ENCODE measurements at regions not wholly inside any gene's neighbourhood (a gene's known extent, or its start where the extent isn't known, plus 50 kb on each side); places are given as distances from the start of the nearest gene placed in this dataset.

DNA sequence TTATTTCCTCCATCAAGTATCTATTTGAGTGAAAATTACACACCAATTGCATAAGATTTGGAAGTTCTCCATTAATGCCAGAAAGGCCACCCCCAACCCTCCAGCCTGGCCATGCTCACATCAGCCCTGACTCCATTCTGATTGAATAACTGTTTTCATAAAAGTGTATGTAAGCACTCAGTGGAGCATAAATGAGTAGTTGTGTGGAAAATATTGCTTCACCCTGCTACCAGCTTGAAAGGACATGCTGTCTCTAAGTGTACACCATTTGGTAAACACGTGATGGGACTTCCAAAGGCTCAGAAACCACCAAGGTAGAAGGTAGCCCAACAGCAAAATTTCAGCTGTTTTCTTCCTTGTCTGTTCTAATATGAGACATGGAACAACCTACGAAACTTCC is 393.8 kb downstream of the ZNF385D start:
- intact Hi-C loops (cut with DNase I), result no loop called here

DNA sequence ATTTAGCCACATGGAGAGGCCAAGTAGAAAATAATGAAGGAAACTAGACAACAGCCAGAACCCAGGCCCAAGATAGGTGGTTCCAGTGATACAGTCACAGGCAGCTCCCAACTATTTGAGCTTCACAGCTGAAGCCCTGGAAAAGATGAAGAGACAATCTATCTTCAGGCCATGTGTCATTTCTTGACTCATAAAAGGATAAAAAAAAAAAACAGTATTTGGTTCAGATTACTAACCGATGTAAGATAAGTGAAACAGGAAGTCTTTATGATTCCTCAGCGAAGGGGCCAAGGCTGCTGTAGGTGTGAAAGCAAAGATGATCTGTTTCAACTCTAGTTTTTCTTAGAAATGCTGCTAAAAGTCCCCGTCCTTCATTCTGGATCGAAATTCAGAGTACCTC is 394.6 kb downstream of the ZNF385D start:
- ATAC-seq (ENCODE audit: poor library complexity) (no peak), DNase-seq (no peak)
- intact Hi-C loops (cut with DNase I), result no loop called here

More for the DNA sequence above, 393.8 kb downstream of the ZNF385D start:
- ATAC-seq (ENCODE audit: poor library complexity) (no peak), DNase-seq (no peak)

DNA sequence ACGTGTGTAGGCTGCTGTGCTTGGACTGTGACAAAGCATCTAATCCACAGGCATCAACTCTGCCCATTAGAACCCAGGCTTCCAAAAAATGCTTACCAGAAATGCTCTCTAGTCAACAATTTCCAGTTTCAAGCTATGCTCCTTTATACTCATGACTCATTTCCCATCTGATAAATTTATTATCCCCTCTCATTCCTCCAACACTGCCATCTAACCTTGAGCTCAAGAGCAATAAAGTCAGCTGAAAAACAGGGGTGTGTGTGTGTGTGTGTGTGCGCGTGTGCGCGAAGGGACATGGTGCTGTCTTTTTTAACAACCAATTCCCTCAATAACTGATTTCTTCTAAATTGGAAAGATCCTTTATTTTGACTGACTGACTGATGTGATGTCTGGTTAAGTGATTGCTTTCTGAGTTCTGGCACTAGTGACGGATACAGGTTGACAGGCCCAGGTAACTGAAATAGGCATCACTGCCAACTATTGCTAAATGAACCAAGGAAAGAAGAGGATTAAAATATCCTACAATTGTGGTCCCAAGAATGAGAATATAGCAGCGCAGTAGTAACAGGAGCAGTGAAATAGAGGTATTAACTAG is 405.5 kb downstream of the ZNF385D start:
- no peak for ATAC-seq (ENCODE audit: poor library complexity)

DNA sequence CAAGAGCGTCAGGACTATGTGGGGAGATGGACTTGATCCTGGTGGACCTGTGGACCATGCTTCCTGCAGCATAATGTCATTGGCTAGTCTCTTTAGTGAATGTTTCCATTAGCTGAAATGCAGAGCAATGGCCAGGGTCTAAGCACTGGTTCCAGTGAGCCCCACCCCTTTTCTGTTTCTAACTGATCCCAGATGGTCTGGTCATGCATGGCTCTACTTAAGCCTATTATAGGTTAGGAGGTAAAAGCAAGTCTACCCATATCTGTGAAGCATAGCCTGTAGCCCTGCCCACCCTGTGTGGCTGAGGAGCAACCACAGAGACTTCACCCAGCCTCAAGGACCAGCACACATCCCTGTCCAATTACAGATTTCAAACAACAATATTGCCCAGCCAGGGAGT is 419.2 kb downstream of the ZNF385D start:
- intact Hi-C loops (cut with DNase I), result no loop called here
- DNase-seq (no peak), ATAC-seq (ENCODE audit: poor library complexity) (no peak)

More for the DNA sequence above, 405.5 kb downstream of the ZNF385D start:
- DNase-seq, result no peak
- intact Hi-C loops (cut with DNase I), result no loop called here

DNA sequence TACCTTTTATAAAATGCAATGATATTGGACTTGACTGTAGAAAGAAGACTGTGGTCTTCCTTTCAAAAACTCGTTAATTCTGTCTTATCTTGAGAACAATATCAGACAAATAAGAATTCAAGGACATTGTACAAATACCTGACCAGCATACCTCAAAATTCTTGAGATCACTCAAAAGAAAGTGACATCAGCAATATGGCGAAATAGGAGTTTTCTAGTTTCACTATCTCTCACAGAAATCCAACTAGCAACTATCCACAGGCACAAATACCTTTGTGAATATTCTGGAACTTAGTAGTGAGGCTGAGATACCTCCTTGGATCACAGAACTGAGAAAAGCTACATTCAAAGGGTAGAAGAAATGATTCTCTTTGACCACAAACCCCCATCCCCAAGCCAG is 419.7 kb downstream of the ZNF385D start:
- ATAC-seq (ENCODE audit: poor library complexity) (no peak), DNase-seq (no peak)
- intact Hi-C loops (cut with DNase I), result no loop called here

DNA sequence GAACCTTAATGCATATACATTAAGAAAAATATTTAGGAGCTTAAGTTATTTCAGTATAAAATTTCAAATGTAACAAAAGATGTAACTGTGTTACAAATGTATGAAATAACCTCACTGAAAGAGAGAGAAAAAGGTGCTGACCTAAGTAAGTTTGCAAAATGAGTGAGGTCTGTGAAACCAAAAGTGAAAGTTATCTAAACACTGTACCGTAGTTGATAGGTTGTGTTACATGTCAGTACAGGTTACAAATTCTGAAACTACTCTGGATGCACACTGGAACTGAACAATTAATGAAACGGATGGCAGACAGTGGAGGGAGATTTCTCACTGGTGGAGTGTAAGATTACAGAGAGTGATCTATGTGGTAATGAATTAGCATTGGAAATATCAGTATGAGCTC is 420.7 kb downstream of the ZNF385D start:
- intact Hi-C loops (cut with DNase I), result no loop called here
- DNase-seq, result no peak
- ATAC-seq (ENCODE audit: poor library complexity), result no peak

DNA sequence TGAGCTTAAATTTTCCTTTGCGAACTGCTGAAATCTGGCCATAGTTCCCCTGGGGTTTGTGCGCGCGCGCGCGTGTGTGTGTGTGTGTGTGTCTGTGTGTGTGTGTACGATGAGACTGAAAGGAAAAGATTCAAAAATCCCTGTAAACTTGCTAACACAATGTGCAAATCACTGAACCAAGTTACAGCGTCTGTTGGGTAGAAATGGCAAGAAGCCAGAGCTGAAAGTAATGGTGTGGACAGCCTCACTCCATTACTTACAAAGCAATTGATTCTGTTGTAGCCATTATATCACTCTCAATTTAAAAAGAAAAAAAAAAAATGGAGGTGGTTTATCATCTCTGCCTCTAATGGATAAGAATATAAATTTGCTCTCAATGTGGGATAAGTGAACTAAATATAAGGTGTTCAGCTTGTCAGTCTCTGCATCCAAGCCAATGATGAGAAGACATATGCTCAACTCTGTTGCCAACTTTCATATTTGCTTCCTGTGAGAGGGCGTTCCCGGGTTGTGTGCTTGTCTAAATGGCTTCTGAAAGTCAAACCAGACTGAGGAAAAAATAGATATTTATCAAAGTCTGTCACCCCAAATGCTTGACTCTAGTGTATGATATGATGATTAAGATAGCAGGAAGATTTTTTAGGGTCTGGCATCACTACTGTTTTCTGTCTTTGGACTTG is 422.2 kb downstream of the ZNF385D start:
- ATAC-seq (ENCODE audit: poor library complexity) (no peak), DNase-seq (no peak)
- intact Hi-C loops (cut with DNase I), result no loop called here

DNA sequence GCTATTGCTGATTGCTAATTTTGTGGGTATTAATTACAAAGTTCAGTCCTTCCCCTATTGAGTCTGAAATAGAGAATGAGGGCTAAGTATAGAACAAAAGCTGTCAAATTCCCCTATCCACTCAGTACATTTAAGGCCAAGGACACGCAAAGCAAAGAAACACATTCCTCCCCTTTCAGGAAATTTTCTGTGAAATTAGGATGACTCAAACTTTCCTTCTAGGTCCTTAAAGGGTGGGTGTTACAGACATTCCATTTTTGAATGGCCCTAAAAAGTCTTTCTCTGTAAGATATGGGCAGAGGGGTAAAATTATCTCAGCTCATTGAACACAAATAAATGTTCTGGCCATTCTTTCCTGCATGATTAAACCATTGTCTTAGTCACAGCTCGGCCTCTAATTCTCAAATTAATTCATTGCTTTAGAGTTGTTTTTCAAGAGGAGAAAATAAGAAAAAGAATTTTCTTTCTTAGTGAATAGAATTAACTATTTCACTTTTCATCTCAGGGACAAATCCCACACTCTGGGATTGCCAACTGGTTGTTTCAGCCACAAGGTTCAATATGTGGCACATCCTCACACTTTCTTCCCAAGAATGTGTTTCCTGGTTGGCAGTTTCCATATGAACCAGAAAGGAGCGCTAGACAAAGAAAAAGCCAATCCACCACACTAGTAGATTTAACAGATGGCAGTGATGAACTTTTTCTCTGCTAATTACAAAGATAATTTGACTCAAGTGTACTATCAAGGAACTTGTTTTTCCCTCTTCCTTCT is 424.1 kb downstream of the ZNF385D start:
- no peak for ATAC-seq (ENCODE audit: poor library complexity)

DNA sequence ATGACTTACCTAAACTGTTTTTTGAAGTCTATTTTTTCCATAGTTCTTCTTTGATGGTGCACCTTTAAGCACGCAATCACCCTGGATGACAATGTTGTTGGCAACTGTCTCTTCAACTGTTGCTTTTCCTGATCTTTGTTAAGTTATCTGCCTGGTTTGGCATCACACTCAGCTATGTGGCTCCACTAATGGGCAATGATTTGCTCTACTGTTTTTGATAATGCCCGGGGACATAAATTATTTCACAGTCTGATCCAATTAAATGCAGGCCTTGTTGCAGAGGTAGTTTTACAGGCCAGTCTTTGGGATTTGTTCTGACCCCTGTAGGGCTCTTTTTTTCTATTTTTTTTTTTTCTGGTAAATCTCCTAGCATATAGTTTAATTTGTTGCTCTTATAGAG is 436.3 kb downstream of the ZNF385D start:
- ATAC-seq (ENCODE audit: poor library complexity) (no peak), DNase-seq (no peak)
- intact Hi-C loops (cut with DNase I), result no loop called here

More for the DNA sequence above, 424.1 kb downstream of the ZNF385D start:
- intact Hi-C loops (cut with DNase I), result no loop called here
- no peak for DNase-seq

DNA sequence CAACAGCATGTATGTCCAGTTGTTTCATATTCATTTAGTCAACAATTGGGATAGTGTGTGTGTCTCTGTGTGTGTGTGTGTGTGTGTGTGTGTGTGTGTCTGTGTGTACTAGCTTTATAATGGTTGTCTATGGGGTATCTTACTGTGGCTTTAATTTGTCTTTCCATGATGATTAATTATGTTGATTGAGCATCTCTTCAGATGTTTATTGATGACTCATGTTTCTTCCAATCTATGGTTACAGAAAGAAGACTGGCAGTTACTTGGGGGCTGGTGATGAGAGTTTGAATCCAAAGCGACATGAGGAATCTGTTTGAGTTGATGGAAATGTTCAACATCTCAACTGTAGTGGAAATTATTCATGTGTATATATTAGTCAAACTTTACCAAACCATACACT is 440.1 kb downstream of the ZNF385D start:
- intact Hi-C loops (cut with DNase I), result no loop called here
- DNase-seq, result no peak

DNA sequence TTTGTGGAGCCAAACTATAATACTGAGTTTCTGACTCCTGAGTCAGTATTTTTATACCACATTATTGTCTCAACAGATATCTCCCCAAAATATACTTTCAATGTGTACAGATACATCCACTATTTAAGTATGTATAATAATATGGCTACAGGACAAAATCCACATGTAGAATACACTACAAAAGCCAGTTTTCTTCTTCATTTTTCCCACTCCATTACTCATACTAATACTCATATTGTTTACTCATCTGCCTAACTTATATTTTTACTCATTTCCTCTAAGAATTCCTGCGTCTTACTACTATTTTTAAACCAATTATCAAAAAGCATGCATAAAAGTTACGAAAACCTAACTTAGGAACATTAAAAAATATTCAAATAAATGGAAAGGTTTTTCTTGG is 440.8 kb downstream of the ZNF385D start:
- DNase-seq, result no peak
- no peak for ATAC-seq (ENCODE audit: poor library complexity)

More for the DNA sequence above, 440.1 kb downstream of the ZNF385D start:
- ATAC-seq (ENCODE audit: poor library complexity), result no peak

DNA sequence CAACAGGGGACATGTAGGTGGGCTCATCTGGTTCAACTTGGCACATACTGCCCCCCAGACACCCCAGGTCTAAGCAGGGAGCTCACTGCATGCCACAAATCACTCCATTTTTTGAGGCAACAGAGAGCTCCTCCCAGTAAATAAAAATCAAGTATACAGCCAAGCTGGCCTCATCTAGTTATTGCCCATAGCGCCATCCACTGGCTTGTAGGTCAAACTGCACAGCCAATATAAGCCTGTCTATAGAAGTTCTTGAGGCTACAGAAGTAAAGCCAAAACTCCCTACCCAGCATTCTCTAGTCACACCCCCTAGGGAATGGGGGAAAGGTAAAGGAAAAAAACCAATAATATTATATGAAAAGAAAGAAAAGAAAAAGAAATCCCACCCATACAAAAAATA is 453.7 kb downstream of the ZNF385D start:
- intact Hi-C loops (cut with DNase I), result no loop called here
- no peak for DNase-seq
- no peak for ATAC-seq (ENCODE audit: poor library complexity)

More for the DNA sequence above, 440.8 kb downstream of the ZNF385D start:
- intact Hi-C loops (cut with DNase I), result no loop called here

DNA sequence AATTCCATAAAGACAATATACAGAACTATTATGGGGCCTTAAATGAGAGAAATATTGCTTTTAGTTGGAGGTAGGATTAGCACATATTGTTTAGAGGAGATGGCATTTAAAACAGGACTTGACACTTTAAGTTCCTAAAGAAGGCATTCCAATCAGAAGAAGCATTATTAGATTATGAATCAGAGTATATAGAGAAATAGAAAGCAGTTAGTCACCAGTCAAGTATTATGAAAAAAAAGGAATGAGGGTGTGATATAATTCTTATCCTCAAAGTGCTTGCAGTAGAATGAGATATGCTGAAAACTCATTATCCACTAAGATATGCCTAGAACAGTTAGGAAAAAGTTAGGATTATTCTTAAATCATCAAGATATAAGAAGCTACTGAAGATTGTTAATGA is 456.2 kb downstream of the ZNF385D start:
- intact Hi-C loops (cut with DNase I), result no loop called here
- no peak for ATAC-seq (ENCODE audit: poor library complexity)

DNA sequence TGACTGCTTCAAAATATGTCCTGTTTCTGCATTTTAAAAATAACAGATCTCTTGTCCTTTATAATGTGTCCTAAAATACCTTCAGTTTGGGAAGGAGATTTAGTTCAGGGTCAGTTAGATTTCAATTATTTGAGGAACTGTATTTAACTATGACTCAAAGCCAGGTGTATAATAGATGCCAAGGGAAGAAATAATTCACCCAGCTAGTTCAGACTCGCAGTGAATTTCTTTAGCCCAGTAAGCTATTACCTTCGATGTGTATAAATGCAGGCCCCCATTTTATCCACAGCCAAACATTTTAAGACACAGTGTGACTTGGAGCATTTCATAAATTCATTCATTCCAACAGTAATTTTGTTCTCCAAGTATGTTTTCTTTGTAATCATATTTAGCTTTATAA is 458.0 kb downstream of the ZNF385D start:
- intact Hi-C loops (cut with DNase I), result no loop called here
- ATAC-seq (ENCODE audit: poor library complexity) (no peak), DNase-seq (no peak)

More for the DNA sequence above, 456.2 kb downstream of the ZNF385D start:
- no peak for DNase-seq

DNA sequence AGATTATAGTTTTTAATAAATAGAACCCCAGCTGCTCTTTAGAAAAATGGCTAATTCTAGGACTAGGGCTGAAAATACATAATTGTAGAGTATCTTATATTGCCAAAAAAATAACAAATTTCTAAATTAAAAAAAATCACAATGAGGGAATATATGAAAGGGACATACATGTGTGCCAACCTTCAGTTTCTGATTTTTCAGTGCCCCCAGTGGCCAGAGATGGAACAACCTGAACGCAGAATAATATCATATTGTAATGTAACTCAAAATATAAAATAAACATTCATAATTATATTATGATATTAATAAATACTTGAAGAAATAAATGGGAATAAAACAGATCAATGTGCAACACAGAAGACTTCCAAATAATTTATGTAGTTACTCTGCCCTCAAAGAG is 460.5 kb downstream of the ZNF385D start:
- no peak for DNase-seq
- no peak for ATAC-seq (ENCODE audit: poor library complexity)
- intact Hi-C loops (cut with DNase I), result no loop called here

DNA sequence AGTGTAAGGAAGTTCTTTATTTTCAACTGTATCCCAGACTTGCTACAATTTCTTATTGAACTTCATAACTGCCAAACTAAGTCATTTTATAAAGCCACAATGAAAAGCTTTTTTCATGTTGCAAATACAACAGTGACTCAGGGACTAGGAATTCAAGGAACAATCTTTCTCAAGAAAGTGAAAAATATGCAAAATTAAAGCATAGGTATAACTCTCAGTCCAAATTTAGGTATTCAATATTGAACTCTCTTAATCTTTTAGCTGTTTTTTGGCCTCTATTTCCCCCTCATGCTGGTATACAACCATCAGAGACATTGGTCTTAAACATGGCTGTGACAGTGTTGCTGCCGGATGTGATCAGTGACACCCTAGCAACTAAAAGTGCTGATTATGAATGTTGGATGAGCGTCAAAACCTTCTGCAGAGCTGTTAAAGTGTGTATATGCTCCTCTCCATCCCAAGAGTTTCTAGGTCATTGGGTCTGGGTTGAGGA is 476.9 kb downstream of the ZNF385D start:
- intact Hi-C loops (cut with DNase I), result no loop called here
- ATAC-seq (ENCODE audit: poor library complexity) (no peak), DNase-seq (no peak)

DNA sequence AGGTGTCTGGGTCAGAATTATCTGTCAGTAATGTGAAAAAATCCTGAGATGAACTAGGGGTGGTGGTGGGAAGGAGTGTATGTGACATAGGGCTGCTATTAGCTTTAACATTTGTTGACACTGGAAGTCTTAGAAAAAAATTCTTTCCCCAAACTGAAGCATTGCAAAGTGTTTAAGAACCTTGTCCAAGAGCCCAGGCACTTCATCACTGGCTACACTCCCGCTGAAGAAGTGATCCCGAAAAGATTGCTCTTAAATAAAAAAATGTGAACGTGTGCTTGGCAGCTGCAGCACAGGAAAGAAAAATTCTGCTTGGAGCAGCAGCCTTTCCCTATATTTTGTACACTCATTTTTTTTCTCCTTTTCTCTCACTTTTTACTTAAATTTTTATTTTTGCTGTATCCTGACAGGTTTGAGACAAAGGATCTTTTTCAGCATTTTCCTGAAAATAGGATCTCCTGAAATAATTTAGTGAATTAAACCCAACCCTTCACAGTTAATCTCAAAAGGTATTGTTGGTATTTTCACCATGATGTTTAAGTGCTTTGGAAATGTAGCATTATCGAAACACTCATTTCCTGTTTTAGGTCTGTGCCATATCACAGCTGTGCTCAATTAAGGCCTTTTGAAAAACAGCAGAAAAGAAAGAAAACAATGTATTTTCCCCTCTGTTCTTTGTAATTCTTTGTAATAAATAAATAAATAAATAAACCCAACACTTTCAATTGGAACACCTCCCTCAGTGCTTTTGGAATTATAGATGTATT is 477.6 kb downstream of the ZNF385D start:
- DNase-seq (no peak), ATAC-seq (ENCODE audit: poor library complexity) (no peak)
- intact Hi-C loops (cut with DNase I), result no loop called here

DNA sequence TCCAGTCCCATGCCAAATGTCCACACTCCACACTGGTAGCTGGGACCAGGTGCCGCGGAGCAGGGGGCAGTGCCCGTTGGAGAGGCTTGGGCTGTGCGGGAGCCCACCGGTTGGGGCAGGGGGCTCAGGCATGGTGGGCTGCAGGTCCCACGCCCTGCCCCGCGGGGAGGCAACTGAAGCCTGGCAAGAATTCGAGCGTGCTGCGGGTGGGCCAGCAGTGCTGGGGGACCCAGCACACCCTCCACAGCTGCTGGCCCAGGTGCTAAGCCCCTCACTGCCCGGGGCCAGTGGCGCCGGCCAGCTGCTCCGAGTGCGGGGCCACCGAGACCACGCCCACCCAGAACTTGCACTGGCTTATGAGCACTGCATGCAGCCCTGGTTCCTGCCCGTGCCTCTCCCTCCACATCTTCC is 479.4 kb downstream of the ZNF385D start:
- no peak for DNase-seq
- no peak for ATAC-seq (ENCODE audit: poor library complexity)
- intact Hi-C loops (cut with DNase I), result no loop called here

DNA sequence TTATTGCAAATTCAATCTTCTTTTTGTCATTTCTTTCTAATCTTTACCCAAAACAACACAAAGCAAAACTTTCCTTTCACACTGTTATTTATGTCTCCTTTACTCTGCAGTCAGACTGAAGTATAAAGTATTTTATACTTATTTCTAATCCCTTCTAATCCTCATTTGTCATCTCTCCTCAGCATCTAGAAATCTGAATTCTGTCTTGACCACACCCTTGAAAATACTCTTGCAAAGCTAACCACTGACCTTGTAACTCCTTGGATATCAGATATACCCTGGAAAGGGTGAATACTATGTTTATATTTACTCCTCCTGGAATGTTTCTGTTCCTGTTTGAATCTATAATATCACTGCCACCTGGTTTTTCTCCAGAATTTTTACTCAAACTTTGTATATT is 481.1 kb downstream of the ZNF385D start:
- intact Hi-C loops (cut with DNase I), result no loop called here
- ATAC-seq (ENCODE audit: poor library complexity) (no peak), DNase-seq (no peak)
